AG04450 (cell line): ENCODE measurements at regions not wholly inside any gene's neighbourhood (a gene's known extent, or its start where the extent isn't known, plus 50 kb on each side); places are given as distances from the start of the nearest gene placed in this dataset.

Experiments used
- CTCF ChIA-PET: fragments of 300-600, 350-600 bp; formaldehyde crosslinking; extraction: SDS; loops from one replicate; lab custom pipeline; 2022; ENCODE audit warnings: antibody characterized with exemption, inconsistent platforms; lab: Charles Lee
- POLR2A ChIA-PET: fragments of 350-600 bp; formaldehyde crosslinking; extraction: SDS; loops from one replicate; lab custom pipeline; 2021; ENCODE audit warnings: antibody characterized with exemption, inconsistent platforms; lab: Yijun Ruan, JAX
- DNase-seq: peaks from one replicate; pipeline ENCODE4 v3.0.0-alpha.2; 2011; ENCODE audit warnings: low read depth, low spot score
- H3K27ac ChIP-seq: one replicate; pipeline ENCODE4 v1.5.1; 2012; ENCODE audit warnings: low read depth, low read length, control low read depth
- H3K27me3 ChIP-seq: one replicate; pipeline ENCODE4 v1.6.0; 2012; ENCODE audit warnings: low read length; ENCODE audit not compliant: control insufficient read depth, insufficient read depth
- H3K4me3 ChIP-seq: 2 replicates; pipeline ENCODE4 v1.5.1; 2011; ENCODE audit warnings: mild to moderate bottlenecking, low read depth, low read length, control low read depth
- H3K9me3 ChIP-seq: 2 replicates; pipeline ENCODE4 v1.5.1; 2012; ENCODE audit warnings: low read length; ENCODE audit not compliant: control insufficient read depth, insufficient read depth
- CTCF ChIP-seq: IDR thresholded peaks from 2 replicates; pipeline ENCODE4 v1.5.1; 2011; ENCODE audit warnings: low read depth, low read length, control low read depth, inconsistent platforms

- CTCF ChIA-PET, result no interaction called here
- no peak for TF ChIP-seq CTCF
- Histone ChIP-seq H3K27ac (no peak overlapping the region), H3K9me3 (no peaks in the 10 kb centered on the region; the same call in 1 of the 2 replicates), H3K4me3 (no peak overlapping the region), H3K27me3 (peaks cover 47% of the 10 kb centered on the region)
- no peak for DNase-seq
- POLR2A ChIA-PET, result no interaction called here
Measured at GRCh38 chr9:96175001-96175400, 127.0 kb downstream of the HSD17B3 start.

GRCh38 chr9:96174371-96174770 is 127.6 kb downstream of the HSD17B3 start:
- no peak overlapping the region for H3K4me3 ChIP-seq
- POLR2A ChIA-PET, result no interaction called here
- no peak for TF ChIP-seq CTCF
- H3K27me3 ChIP-seq, result peaks cover 44% of the 10 kb centered on the region
- no peaks in the 10 kb centered on the region; the same call in 1 of the 2 replicates for H3K9me3 ChIP-seq
- CTCF ChIA-PET, result no interaction called here
- DNase-seq, result no peak
- no peak overlapping the region for H3K27ac ChIP-seq

- no peak for DNase-seq
- POLR2A ChIA-PET, result no interaction called here
- CTCF ChIA-PET, result no interaction called here
- peaks cover 48% of the 10 kb centered on the region for H3K27me3 ChIP-seq
- H3K4me3 ChIP-seq, result no peak overlapping the region
- no peaks in the 10 kb centered on the region; the same call in 1 of the 2 replicates for H3K9me3 ChIP-seq
- TF ChIP-seq CTCF, result no peak
- H3K27ac ChIP-seq, result no peak overlapping the region
Measured at GRCh38 chr9:96173640-96174039, 128.3 kb downstream of the HSD17B3 start.

GRCh38 chr9:96172797-96173196 is 129.2 kb downstream of the HSD17B3 start:
- H3K4me3 ChIP-seq, result no peak overlapping the region
- no peak overlapping the region for H3K27ac ChIP-seq
- peaks cover 47% of the 10 kb centered on the region for H3K27me3 ChIP-seq
- no peak for DNase-seq
- ChIA-PET POLR2A (no interaction called here), CTCF (no interaction called here)
- no peak for TF ChIP-seq CTCF
- no peaks in the 10 kb centered on the region for H3K9me3 ChIP-seq

- no peak for DNase-seq
- ChIA-PET CTCF (no interaction called here), POLR2A (interaction anchor here (0.7 kb wide), 1 partner anchor 420 kb away, joined by 3 read pairs; no protein-coding TSS in a partner anchor)
- Histone ChIP-seq H3K27me3 (peaks cover 39% of the 10 kb centered on the region), H3K27ac (no peak overlapping the region), H3K4me3 (no peak overlapping the region), H3K9me3 (no peaks in the 10 kb centered on the region; the same call in 1 of the 2 replicates)
- TF ChIP-seq CTCF, result no peak
Measured at GRCh38 chr9:96171728-96172127, 130.2 kb downstream of the HSD17B3 start.
